ENCODE measurements at regions not wholly inside any gene's neighbourhood (a gene's known extent, or its start where the extent isn't known, plus 50 kb on each side); places are given as distances from the start of the nearest gene placed in this dataset.

DNA sequence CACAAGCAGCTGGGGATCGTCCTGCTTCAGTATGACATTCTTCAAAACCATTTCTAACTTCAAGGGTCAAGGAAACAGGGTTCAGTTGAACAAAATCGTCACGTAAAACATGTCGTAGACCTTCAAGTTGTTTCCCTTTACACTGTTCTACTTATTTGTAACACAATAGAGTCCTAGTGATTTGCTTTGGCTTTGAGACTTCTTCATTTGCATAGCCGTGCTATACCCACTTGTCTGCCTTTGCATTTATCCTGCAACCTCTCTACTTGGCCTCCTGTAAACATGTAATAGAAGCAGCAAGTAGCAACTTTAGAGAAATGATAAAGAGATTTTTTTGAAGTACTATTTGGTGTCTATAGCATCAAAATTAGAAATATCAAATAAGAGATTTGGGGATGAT lies 194.9 kb downstream of the SLC7A11 start:
- Histone ChIP-seq H3K4me2 (ENCODE audit: insufficient read depth, low read length) (no peak overlapping the region), H2AFZ (ENCODE audit: low read depth, low read length) (no peak overlapping the region), H3K27ac (ENCODE audit: insufficient read depth, low read depth, low read length) (no peak overlapping the region), H3K27me3 (ENCODE audit: control insufficient read depth in 2 of 2, insufficient read depth in 2 of 2, low read length in 2 of 2) (no peaks in the 10 kb centered on the region), H3K36me3 (ENCODE audit: control insufficient read depth in 2 of 2, extremely low read depth in 1 of 2, insufficient read depth in 2 of 2, low read length in 2 of 2) (no peaks in the 10 kb centered on the region), H3K4me1 (ENCODE audit: control insufficient read depth, extremely low read depth, insufficient read depth, low read length) (peaks cover 23% of the 10 kb centered on the region), H3K9ac (replicated peaks; ENCODE audit: extremely low read depth, insufficient read depth, low read length) (no peak overlapping the region), H3K9me3 (replicated peaks; ENCODE audit: control insufficient read depth, insufficient read depth, low read length) (no peaks in the 10 kb centered on the region), H4K20me1 (replicated peaks; ENCODE audit: control insufficient read depth, extremely low read depth, insufficient read depth, low read length) (no peaks in the 10 kb centered on the region), H3K9me1 (replicated peaks; ENCODE audit: control insufficient read depth, extremely low read depth, insufficient read depth, low read length) (no peaks in the 10 kb centered on the region), H3K79me2 (ENCODE audit: control insufficient read depth, insufficient read depth, low read length) (no peaks in the 10 kb centered on the region), H3K4me3 (replicated peaks in 1 of 3; ENCODE audit: insufficient read depth in 1 of 3, low read depth in 1 of 3, low read length in 3 of 3) (no peak overlapping the region)
- BruUV-seq (replicated peaks), result no TSS peak
- ChIA-PET POLR2A (no interaction called here), CTCF (no interaction called here)
- dilution Hi-C loops (cut with MboI; ENCODE audit: extremely low pct_ligation_motif_present, low sequenced_read_pairs), result no loop called here
- no peak for TF ChIP-seq MYC (IDR thresholded peaks at IDR 0.05; ENCODE audit: low read depth, low read length)
- TF ChIP-seq GATA2 (IDR thresholded peaks at IDR 0.05; ENCODE audit: insufficient read depth, insufficient read length, low read depth, low read length), result no peak
- no peak for TF ChIP-seq JUN (IDR thresholded peaks at IDR 0.05; ENCODE audit: borderline replicate concordance, insufficient read depth, insufficient read length, low read depth)
- TF ChIP-seq, protein P1, sequence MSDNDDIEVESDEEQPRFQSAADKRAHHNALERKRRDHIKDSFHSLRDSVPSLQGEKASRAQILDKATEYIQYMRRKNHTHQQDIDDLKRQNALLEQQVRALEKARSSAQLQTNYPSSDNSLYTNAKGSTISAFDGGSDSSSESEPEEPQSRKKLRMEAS (IDR thresholded peaks at IDR 0.05; ENCODE audit: insufficient read depth, insufficient read length), result no peak
- TF ChIP-seq POLR2AphosphoS5 (IDR thresholded peaks at IDR 0.05; ENCODE audit: insufficient read depth, low read depth, low read length), result no peak
- TF ChIP-seq, protein P2, sequence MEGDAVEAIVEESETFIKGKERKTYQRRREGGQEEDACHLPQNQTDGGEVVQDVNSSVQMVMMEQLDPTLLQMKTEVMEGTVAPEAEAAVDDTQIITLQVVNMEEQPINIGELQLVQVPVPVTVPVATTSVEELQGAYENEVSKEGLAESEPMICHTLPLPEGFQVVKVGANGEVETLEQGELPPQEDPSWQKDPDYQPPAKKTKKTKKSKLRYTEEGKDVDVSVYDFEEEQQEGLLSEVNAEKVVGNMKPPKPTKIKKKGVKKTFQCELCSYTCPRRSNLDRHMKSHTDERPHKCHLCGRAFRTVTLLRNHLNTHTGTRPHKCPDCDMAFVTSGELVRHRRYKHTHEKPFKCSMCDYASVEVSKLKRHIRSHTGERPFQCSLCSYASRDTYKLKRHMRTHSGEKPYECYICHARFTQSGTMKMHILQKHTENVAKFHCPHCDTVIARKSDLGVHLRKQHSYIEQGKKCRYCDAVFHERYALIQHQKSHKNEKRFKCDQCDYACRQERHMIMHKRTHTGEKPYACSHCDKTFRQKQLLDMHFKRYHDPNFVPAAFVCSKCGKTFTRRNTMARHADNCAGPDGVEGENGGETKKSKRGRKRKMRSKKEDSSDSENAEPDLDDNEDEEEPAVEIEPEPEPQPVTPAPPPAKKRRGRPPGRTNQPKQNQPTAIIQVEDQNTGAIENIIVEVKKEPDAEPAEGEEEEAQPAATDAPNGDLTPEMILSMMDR (IDR thresholded peaks at IDR 0.05; ENCODE audit: extremely low read depth in 1 of 2, insufficient read depth in 1 of 2, low read depth in 1 of 2, low read length in 2 of 2), result no peak
- no peak for TF ChIP-seq POLR2A (IDR thresholded peaks at IDR 0.05; ENCODE audit: low read depth, low read length)
- no peak for TF ChIP-seq EZH2 (IDR thresholded peaks at IDR 0.05; ENCODE audit: borderline replicate concordance, low read depth, low read length, severe bottlenecking)
- no peak for TF ChIP-seq FOS (IDR thresholded peaks at IDR 0.05; ENCODE audit: borderline replicate concordance, insufficient read depth, low read length)
- no peak for DNase-seq (ENCODE audit: low read depth, low spot score)
- no peak for FAIRE-seq
- intact Hi-C loops (cut with micrococcal nuclease), result no loop called here

All from endothelial cell of umbilical vein (primary cell).